WTC11 (cell line): ENCODE measurements at regions not wholly inside any gene's neighbourhood (a gene's known extent, or its start where the extent isn't known, plus 50 kb on each side); places are given as distances from the start of the nearest gene placed in this dataset.

Experiments used
- ATAC-seq: fragments of 200-7000 bp; cut with Tn5 transposase; 2 replicates; pipeline ENCODE4 v1.10.0; 2021; ENCODE audit warnings: mild to moderate bottlenecking, moderate library complexity
- CTCF ChIA-PET: fragments of 300-600 bp; sonication (Branson Sonifier 250); formaldehyde crosslinking; loops from one replicate; lab custom pipeline; 2021; ENCODE audit warnings: antibody characterized with exemption; lab: Charles Lee
- POLR2A ChIA-PET: fragments of 350-600 bp; sonication (Branson Sonifier 250); formaldehyde crosslinking; loops from one replicate; lab custom pipeline; 2021; ENCODE audit warnings: antibody characterized with exemption; lab: Charles Lee
- DNase-seq: peaks from one replicate; pipeline ENCODE4 v3.0.0; 2021; ENCODE audit warnings: low spot score
- H3K27ac Mint-ChIP-seq: 2 replicates; pipeline ENCODE4 v1.8.0; 2021; ENCODE audit warnings: mixed read lengths
- H3K27me3 Mint-ChIP-seq: 2 replicates; pipeline ENCODE4 v1.8.0; 2021; ENCODE audit warnings: low read depth, mild to moderate bottlenecking, moderate library complexity, mixed read lengths
- H3K36me3 Mint-ChIP-seq: 2 replicates; pipeline ENCODE4 v1.8.0; 2021; ENCODE audit warnings: mixed read lengths
- H3K4me1 Mint-ChIP-seq: 2 replicates; pipeline ENCODE4 v1.8.0; 2022; ENCODE audit warnings: mixed read lengths
- H3K4me3 Mint-ChIP-seq: 2 replicates; pipeline ENCODE4 v1.8.0; 2021; ENCODE audit warnings: mild to moderate bottlenecking, moderate library complexity, mixed read lengths
- H3K9me3 Mint-ChIP-seq: 2 replicates; pipeline ENCODE4 v1.8.0; 2021; ENCODE audit warnings: mixed read lengths
- ATF6 ChIP-seq: sonication (generic); formaldehyde crosslinking; IDR thresholded peaks from 2 replicates; pipeline ENCODE4 v1.8.1; 2023; ENCODE audit warnings: mild to moderate bottlenecking, missing genetic modification reagents
- CDX4 ChIP-seq: fragments of 250-450 bp; sonication (Bioruptor Pico); IDR thresholded peaks from 2 replicates; pipeline ENCODE4 v1.9.0; 2021; ENCODE audit warnings: moderate library complexity, mild to moderate bottlenecking, inconsistent platforms, borderline replicate concordance
- CREB1 ChIP-seq: sonication (generic); formaldehyde crosslinking; IDR thresholded peaks from 2 replicates; pipeline ENCODE4 v1.8.0; 2023; ENCODE audit warnings: mild to moderate bottlenecking, missing genetic modification reagents
- E2F1 ChIP-seq: sonication (generic); formaldehyde crosslinking; IDR thresholded peaks from 2 replicates; pipeline ENCODE4 v1.8.0; 2022; ENCODE audit warnings: mild to moderate bottlenecking, missing genetic modification reagents
- ERG ChIP-seq: fragments of 250-450 bp; sonication (Bioruptor Pico); IDR thresholded peaks from 2 replicates; pipeline ENCODE4 v1.8.0; 2021; ENCODE audit warnings: mild to moderate bottlenecking
- FOXJ3 ChIP-seq: sonication (generic); formaldehyde crosslinking; IDR thresholded peaks from 2 replicates; pipeline ENCODE4 v1.9.0; 2021; ENCODE audit warnings: missing genetic modification reagents, mild to moderate bottlenecking, borderline replicate concordance
- FOXP4 ChIP-seq: sonication (generic); formaldehyde crosslinking; IDR thresholded peaks from 2 replicates; pipeline ENCODE4 v1.8.0; 2022; ENCODE audit warnings: mild to moderate bottlenecking, missing genetic modification reagents
- JAZF1 ChIP-seq: fragments of 250-450 bp; sonication (Bioruptor Pico); IDR thresholded peaks from 2 replicates; pipeline ENCODE4 v1.9.0; 2021; ENCODE audit warnings: moderate library complexity, mild to moderate bottlenecking, inconsistent platforms
- NFYB ChIP-seq: sonication (generic); formaldehyde crosslinking; conservative IDR thresholded peaks from 2 replicates; pipeline ENCODE4 v1.8.0; 2022; ENCODE audit warnings: low read depth, missing genetic modification reagents
- RELA ChIP-seq: sonication (generic); formaldehyde crosslinking; IDR thresholded peaks from 2 replicates; pipeline ENCODE4 v1.8.1; 2022; ENCODE audit warnings: missing genetic modification reagents, mild to moderate bottlenecking, borderline replicate concordance
- SOX15 ChIP-seq: fragments of 250-450 bp; sonication (Bioruptor Pico); IDR thresholded peaks from 2 replicates; pipeline ENCODE4 v1.9.0; 2021; ENCODE audit warnings: mild to moderate bottlenecking
- SP1 ChIP-seq: sonication (generic); formaldehyde crosslinking; conservative IDR thresholded peaks from 2 replicates; pipeline ENCODE4 v1.8.1; 2022; ENCODE audit warnings: missing genetic modification reagents
- USF1 ChIP-seq: sonication (generic); formaldehyde crosslinking; IDR thresholded peaks from 2 replicates; pipeline ENCODE4 v1.8.0; 2022; ENCODE audit warnings: mild to moderate bottlenecking, missing genetic modification reagents
- ZBTB43 ChIP-seq: sonication (generic); formaldehyde crosslinking; IDR thresholded peaks from 2 replicates; pipeline ENCODE4 v1.8.1; 2023; ENCODE audit warnings: mild to moderate bottlenecking, missing genetic modification reagents
- ZNF138 ChIP-seq: sonication (generic); formaldehyde crosslinking; conservative IDR thresholded peaks from 2 replicates; pipeline ENCODE4 v1.8.1; 2022; ENCODE audit warnings: mild to moderate bottlenecking, moderate library complexity, missing genetic modification reagents
- ZNF232 ChIP-seq: sonication (generic); formaldehyde crosslinking; IDR thresholded peaks from 2 replicates; pipeline ENCODE4 v1.8.0; 2022; ENCODE audit warnings: mild to moderate bottlenecking, missing genetic modification reagents
- ZNF396 ChIP-seq: fragments of 250-450 bp; sonication (Bioruptor Pico); IDR thresholded peaks from 2 replicates; pipeline ENCODE4 v1.8.0; 2021; ENCODE audit warnings: mild to moderate bottlenecking, moderate library complexity, borderline replicate concordance
- ZNF532 ChIP-seq: fragments of 250-450 bp; sonication (Bioruptor Pico); IDR thresholded peaks from 2 replicates; pipeline ENCODE4 v1.9.0; 2021; ENCODE audit warnings: mild to moderate bottlenecking, borderline replicate concordance
- ZNF671 ChIP-seq: fragments of 250-450 bp; sonication (Bioruptor Pico); IDR thresholded peaks from 2 replicates; pipeline ENCODE4 v1.8.0; 2021; ENCODE audit warnings: mild to moderate bottlenecking
- ZSCAN18 ChIP-seq: fragments of 250-450 bp; sonication (Bioruptor Pico); IDR thresholded peaks from 2 replicates; pipeline ENCODE4 v2.1.2; 2022; ENCODE audit warnings: mild to moderate bottlenecking, moderate library complexity

- no peak for ATAC-seq
- Mint-ChIP-seq H3K4me3 (no peak overlapping the region), H3K36me3 (no peaks in the 10 kb centered on the region), H3K27ac (no peak overlapping the region), H3K4me1 (peaks cover 4% of the 10 kb centered on the region; the same call in 1 of the 2 replicates), H3K9me3 (peaks cover 7% of the 10 kb centered on the region), H3K27me3 (peaks cover 3% of the 10 kb centered on the region; the same call in 1 of the 2 replicates)
- TF ChIP-seq NFYB (CRISPR knock-in tag): no peak
- TF ChIP-seq ZBTB43: no peak
- no peak for TF ChIP-seq ZNF671 (CRISPR knock-in tag)
- TF ChIP-seq SP1 (CRISPR knock-in tag): no peak
- TF ChIP-seq RELA (CRISPR knock-in tag): no peak
- TF ChIP-seq FOXP4 (CRISPR knock-in tag): no peak
- no peak for TF ChIP-seq ZNF396 (CRISPR knock-in tag)
- no peak for TF ChIP-seq ATF6 (CRISPR knock-in tag)
- TF ChIP-seq ZNF532 (CRISPR knock-in tag): no peak
- TF ChIP-seq E2F1 (CRISPR knock-in tag): no peak
- no peak for TF ChIP-seq CREB1
- TF ChIP-seq SOX15 (CRISPR knock-in tag): no peak
- no peak for TF ChIP-seq JAZF1 (CRISPR knock-in tag)
- TF ChIP-seq CDX4 (CRISPR knock-in tag): no peak
- TF ChIP-seq ZNF138 (CRISPR knock-in tag): no peak
- no peak for TF ChIP-seq ZSCAN18 (CRISPR knock-in tag)
- TF ChIP-seq ERG (CRISPR knock-in tag): no peak
- no peak for TF ChIP-seq USF1 (CRISPR knock-in tag)
- TF ChIP-seq FOXJ3 (CRISPR knock-in tag): no peak
- TF ChIP-seq ZNF232: no peak
- no peak for DNase-seq
- CTCF ChIA-PET: no interaction called here
- POLR2A ChIA-PET: no interaction called here
Measured at GRCh38 chr4:56748271-56748670, 67.2 kb upstream of the HOPX start.
